Fibroblast of lung (primary cell): ENCODE measurements at regions not wholly inside any gene's neighbourhood (a gene's known extent, or its start where the extent isn't known, plus 50 kb on each side); places are given as distances from the start of the nearest gene placed in this dataset.

Experiments
- DNase-seq, 2 donors: peaks; one replicate each; pipeline versions ENCODE4 v3.0.0 to v3.0.0-alpha.2; 2010; ENCODE audit warnings: low read depth in 2 of 2
- H2AFZ ChIP-seq: 2 replicates; pipeline ENCODE4 v1.5.1; 2012; ENCODE audit warnings: low read length, control low read depth, inconsistent platforms
- H3K27ac ChIP-seq: 2 replicates; pipeline ENCODE4 v1.5.1; 2011; ENCODE audit warnings: low read length, control low read depth; ENCODE audit not compliant: insufficient read depth
- H3K27me3 ChIP-seq: 2 replicates; pipeline ENCODE4 v1.5.1; 2011; ENCODE audit warnings: mild to moderate bottlenecking, low read length; ENCODE audit not compliant: control insufficient read depth, insufficient read depth
- H3K36me3 ChIP-seq: 2 replicates; pipeline ENCODE4 v1.5.1; 2011; ENCODE audit warnings: low read length; ENCODE audit not compliant: control insufficient read depth, insufficient read depth
- H3K4me1 ChIP-seq: 2 replicates; pipeline ENCODE4 v1.5.1; 2011; ENCODE audit warnings: low read length; ENCODE audit not compliant: control insufficient read depth, insufficient read depth; ENCODE audit errors: extremely low read depth
- H3K4me2 ChIP-seq: 2 replicates; pipeline ENCODE4 v1.5.1; 2011; ENCODE audit warnings: low read length, control low read depth; ENCODE audit not compliant: insufficient read depth; ENCODE audit errors: extremely low read depth
- H3K4me3 ChIP-seq, 4 experiments: fragments of 200-600 bp in 1 of 4; sonication (generic) in 1 of 4; replicated peaks in 1 of 4; 2 replicates each; pipeline ENCODE4 v1.5.1; 2011 to 2016; ENCODE audit warnings: low read length in 4 of 4, low read depth in 3 of 4, mild to moderate bottlenecking in 3 of 4, control low read depth in 2 of 4, inconsistent platforms in 1 of 4, mixed read lengths in 1 of 4; ENCODE audit not compliant: insufficient read depth in 1 of 4; ENCODE audit errors: control extremely low read depth in 1 of 4
- H3K79me2 ChIP-seq: 2 replicates; pipeline ENCODE4 v1.5.1; 2012; ENCODE audit warnings: mild to moderate bottlenecking, low read length, inconsistent platforms; ENCODE audit not compliant: control insufficient read depth, insufficient read depth
- H3K9ac ChIP-seq: 2 replicates; pipeline ENCODE4 v1.5.1; 2011; ENCODE audit warnings: mild to moderate bottlenecking, low read length, control low read depth; ENCODE audit not compliant: insufficient read depth
- H3K9me3 ChIP-seq: 2 replicates; pipeline ENCODE4 v1.5.1; 2012; ENCODE audit warnings: low read depth, low read length; ENCODE audit not compliant: control insufficient read depth, insufficient read depth
- H4K20me1 ChIP-seq: 2 replicates; pipeline ENCODE4 v1.5.1; 2011; ENCODE audit warnings: low read length; ENCODE audit not compliant: control insufficient read depth, insufficient read depth; ENCODE audit errors: extremely low read depth
- CTCF ChIP-seq, 2 donors: IDR thresholded peaks in 1 of 2; conservative IDR thresholded peaks in 1 of 2; 1 replicate in 1 of 2; 2 replicates in 1 of 2; pipeline ENCODE4 v1.5.1; 2011 to 2012; ENCODE audit warnings: low read length in 2 of 2, control low read depth in 1 of 2, inconsistent platforms in 1 of 2, low read depth in 1 of 2, mild to moderate bottlenecking in 1 of 2
- EZH2 ChIP-seq: IDR thresholded peaks from 2 replicates; pipeline ENCODE4 v1.5.1; 2012; ENCODE audit warnings: low read length, control low read depth, mild to moderate bottlenecking; ENCODE audit errors: missing control alignments

- Histone ChIP-seq H3K4me3 (no peak overlapping the region), H3K9me3 (no peaks in the 10 kb centered on the region), H3K4me2 (no peak overlapping the region), H3K9ac (no peak overlapping the region), H4K20me1 (no peaks in the 10 kb centered on the region), H3K27me3 (no peaks in the 10 kb centered on the region), H3K4me1 (no peaks in the 10 kb centered on the region), H3K36me3 (no peaks in the 10 kb centered on the region), H2AFZ (no peak overlapping the region), H3K79me2 (no peaks in the 10 kb centered on the region), H3K27ac (no peak overlapping the region)
- TF ChIP-seq EZH2 (no peak), CTCF (conservative IDR thresholded peaks at IDR 0.05 in 1 of 2, IDR thresholded peaks at IDR 0.05 in 1 of 2; ENCODE audit: low read depth in 1 of 2, low read length in 2 of 2) (peak in 1 of 2 donors; percentile 49)
- peak in 1 of 2 donors; percentile 58 for DNase-seq
These were observed 504.3 kb downstream of the FAM181B start for GRCh38 chr11:82229341-82229740.

- no peak overlapping the region for H3K9ac ChIP-seq
- no peak overlapping the region for H2AFZ ChIP-seq
- DNase-seq: no peak
- no peak overlapping the region for H3K27ac ChIP-seq
- no peaks in the 10 kb centered on the region for H3K27me3 ChIP-seq
- H3K4me1 ChIP-seq: no peaks in the 10 kb centered on the region
- H3K9me3 ChIP-seq: no peaks in the 10 kb centered on the region
- H3K4me2 ChIP-seq: no peak overlapping the region
- H3K36me3 ChIP-seq: no peaks in the 10 kb centered on the region
- no peak for TF ChIP-seq EZH2
- TF ChIP-seq CTCF (conservative IDR thresholded peaks at IDR 0.05 in 1 of 2, IDR thresholded peaks at IDR 0.05 in 1 of 2; ENCODE audit: low read depth in 1 of 2, low read length in 2 of 2): no peak
- no peak overlapping the region for H3K4me3 ChIP-seq
- H4K20me1 ChIP-seq: no peaks in the 10 kb centered on the region
- H3K79me2 ChIP-seq: no peaks in the 10 kb centered on the region
These were observed 507.7 kb downstream of the FAM181B start for GRCh38 chr11:82225930-82226329.

GRCh38 chr11:82225502-82225901, 508.2 kb downstream of the FAM181B start:
- H3K27ac ChIP-seq: no peak overlapping the region
- no peaks in the 10 kb centered on the region for H4K20me1 ChIP-seq
- H3K36me3 ChIP-seq: no peaks in the 10 kb centered on the region
- H3K4me3 ChIP-seq: no peak overlapping the region
- no peaks in the 10 kb centered on the region for H3K79me2 ChIP-seq
- H3K9me3 ChIP-seq: no peaks in the 10 kb centered on the region
- DNase-seq: no peak
- no peak overlapping the region for H3K4me2 ChIP-seq
- H3K9ac ChIP-seq: no peak overlapping the region
- no peaks in the 10 kb centered on the region for H3K27me3 ChIP-seq
- H2AFZ ChIP-seq: no peak overlapping the region
- H3K4me1 ChIP-seq: no peaks in the 10 kb centered on the region
- TF ChIP-seq EZH2 (no peak), CTCF (conservative IDR thresholded peaks at IDR 0.05 in 1 of 2, IDR thresholded peaks at IDR 0.05 in 1 of 2; ENCODE audit: low read depth in 1 of 2, low read length in 2 of 2) (no peak)
